Occipital lobe (tissue), 1 donor: ENCODE measurements at regions not wholly inside any gene's neighbourhood (a gene's known extent, or its start where the extent isn't known, plus 50 kb on each side); places are given as distances from the start of the nearest gene placed in this dataset.
"Not testable (repeated sequence)": the region's sequence is repeated elsewhere in the genome, so short reads cannot be mapped to it uniquely, and the experiment has no call there.

Source experiments
- DNase-seq: peaks from one replicate; lab custom pipeline; 2025; lab: John Stamatoyannopoulos, UW

GRCh38 chr13:64718116-64718515 lies 2512.0 kb downstream of the PCDH9 start:
- DNase-seq, result no peak

GRCh38 chr13:64716936-64717335 lies 2513.2 kb downstream of the PCDH9 start:
- DNase-seq, result no peak

GRCh38 chr13:64709079-64709478 lies 2521.1 kb downstream of the PCDH9 start:
- no peak for DNase-seq

- DNase-seq, result no peak
Measured at GRCh38 chr13:64704121-64704649, 2526.0 kb downstream of the PCDH9 start.

GRCh38 chr13:64697226-64697625 lies 2532.9 kb downstream of the PCDH9 start:
- no peak for DNase-seq

GRCh38 chr13:64688893-64689677 lies 2541.1 kb downstream of the PCDH9 start:
- DNase-seq, result no peak

GRCh38 chr13:64686536-64686935 lies 2543.6 kb downstream of the PCDH9 start:
- not testable (repeated sequence) for DNase-seq

GRCh38 chr13:64684685-64685431 lies 2545.3 kb downstream of the PCDH9 start:
- DNase-seq, result no peak

- DNase-seq, result no peak
Measured at GRCh38 chr13:64684108-64684507, 2546.0 kb downstream of the PCDH9 start.

- no peak for DNase-seq
Measured at GRCh38 chr13:64680739-64681138, 2549.4 kb downstream of the PCDH9 start.

GRCh38 chr13:64675255-64675892 lies 2554.8 kb downstream of the PCDH9 start:
- no peak for DNase-seq

GRCh38 chr13:64674126-64674525 lies 2556.0 kb downstream of the PCDH9 start:
- no peak for DNase-seq

- DNase-seq, result no peak
Measured at GRCh38 chr13:64672751-64673150, 2557.4 kb downstream of the PCDH9 start.

GRCh38 chr13:64662887-64663593 lies 2567.1 kb downstream of the PCDH9 start:
- no peak for DNase-seq

- DNase-seq, result no peak
Measured at GRCh38 chr13:64648293-64648692, 2581.8 kb downstream of the PCDH9 start.

GRCh38 chr13:64643066-64643465 lies 2587.1 kb downstream of the PCDH9 start:
- DNase-seq, result no peak

- DNase-seq, result no peak
Measured at GRCh38 chr13:64640002-64640401, 2590.1 kb downstream of the PCDH9 start.

- no peak for DNase-seq
Measured at GRCh38 chr13:64639206-64639605, 2590.9 kb downstream of the PCDH9 start.

- no peak for DNase-seq
Measured at GRCh38 chr13:64633948-64634347, 2596.2 kb downstream of the PCDH9 start.

- no peak for DNase-seq
Measured at GRCh38 chr13:64627654-64628053, 2602.5 kb downstream of the PCDH9 start.

GRCh38 chr13:64626105-64626504 lies 2604.0 kb downstream of the PCDH9 start:
- DNase-seq, result no peak
